Cardiac fibroblast (primary cell): ENCODE measurements at regions not wholly inside any gene's neighbourhood (a gene's known extent, or its start where the extent isn't known, plus 50 kb on each side); places are given as distances from the start of the nearest gene placed in this dataset.

ENCODE experiments used
- DNase-seq, 2 donors: peaks; one replicate each; pipeline versions ENCODE4 v3.0.0 to v3.0.0-alpha.2; 2010; ENCODE audit warnings: low read depth in 2 of 2
- H3K4me3 ChIP-seq, 2 donors: replicated peaks in 1 of 2; 1 replicate in 1 of 2; 2 replicates in 1 of 2; pipeline ENCODE4 v1.5.1; 2011; ENCODE audit warnings: low read depth in 2 of 2, low read length in 2 of 2, mild to moderate bottlenecking in 2 of 2, moderate library complexity in 1 of 2
- CTCF ChIP-seq: IDR thresholded peaks from one replicate; pipeline ENCODE4 v1.5.1; 2011; ENCODE audit warnings: low read depth, mild to moderate bottlenecking, low read length, inconsistent platforms

GRCh38 chr7:67571026-67571545 is 574.5 kb downstream of the TYW1 start:
- DNase-seq = no peak
- no peak overlapping the region for H3K4me3 ChIP-seq
- TF ChIP-seq CTCF = no peak

- no peak overlapping the region for H3K4me3 ChIP-seq
- no peak for TF ChIP-seq CTCF
- DNase-seq = no peak
Measured at GRCh38 chr7:67573639-67574038, 577.0 kb downstream of the TYW1 start.

- no peak for DNase-seq
- TF ChIP-seq CTCF = no peak
- no peak overlapping the region for H3K4me3 ChIP-seq
Measured at GRCh38 chr7:67588631-67589030, 592.0 kb downstream of the TYW1 start.

- no peak for DNase-seq
- no peak for TF ChIP-seq CTCF
- H3K4me3 ChIP-seq = no peak overlapping the region
Measured at GRCh38 chr7:67589183-67589582, 592.5 kb downstream of the TYW1 start.

GRCh38 chr7:67590649-67591048 is 594.0 kb downstream of the TYW1 start:
- no peak for TF ChIP-seq CTCF
- no peak for DNase-seq
- H3K4me3 ChIP-seq = no peak overlapping the region

GRCh38 chr7:67593794-67594193 is 597.2 kb downstream of the TYW1 start:
- H3K4me3 ChIP-seq = no peak overlapping the region
- no peak for DNase-seq
- no peak for TF ChIP-seq CTCF

- TF ChIP-seq CTCF = no peak
- no peak overlapping the region for H3K4me3 ChIP-seq
- no peak for DNase-seq
Measured at GRCh38 chr7:67595431-67596180, 599.0 kb downstream of the TYW1 start.
